KMS-11 (cell line): ENCODE measurements at regions not wholly inside any gene's neighbourhood (a gene's known extent, or its start where the extent isn't known, plus 50 kb on each side); places are given as distances from the start of the nearest gene placed in this dataset.

Source experiments
- H2AFZ ChIP-seq: fragments of 200-600 bp; sonication (generic); 2 replicates; pipeline ENCODE4 v1.6.1; 2016; ENCODE audit warnings: antibody characterized with exemption, mixed run types, low read depth
- H3K27ac ChIP-seq: fragments of 200-600 bp; sonication (generic); 2 replicates; pipeline ENCODE4 v1.6.1; 2016; ENCODE audit warnings: mild to moderate bottlenecking, mixed run types
- H3K27me3 ChIP-seq: fragments of 200-600 bp; sonication (generic); 2 replicates; pipeline ENCODE4 v1.6.1; 2017; ENCODE audit warnings: mild to moderate bottlenecking, low read depth, mixed run types, moderate library complexity; ENCODE audit not compliant: insufficient read depth
- H3K36me3 ChIP-seq: fragments of 200-600 bp; sonication (generic); 2 replicates; pipeline ENCODE4 v1.6.1; 2017; ENCODE audit warnings: mild to moderate bottlenecking, mixed run types; ENCODE audit not compliant: insufficient read depth
- H3K4me1 ChIP-seq: fragments of 200-600 bp; sonication (generic); 2 replicates; pipeline ENCODE4 v1.6.1; 2016; ENCODE audit warnings: mild to moderate bottlenecking, low read depth, mixed run types; ENCODE audit not compliant: poor library complexity, severe bottlenecking
- H3K4me2 ChIP-seq: fragments of 200-600 bp; sonication (generic); 2 replicates; pipeline ENCODE4 v1.7.0; 2016; ENCODE audit warnings: mild to moderate bottlenecking, mixed run types
- H3K4me3 ChIP-seq: fragments of 200-600 bp; sonication (generic); IDR thresholded peaks from 2 replicates; pipeline ENCODE4 v1.6.1; 2017; ENCODE audit warnings: low read depth, low read length, mixed read lengths; ENCODE audit not compliant: insufficient read depth
- H3K79me2 ChIP-seq: fragments of 200-600 bp; sonication (generic); 2 replicates; pipeline ENCODE4 v1.6.1; 2016; ENCODE audit warnings: low read depth, mixed run types; ENCODE audit not compliant: insufficient read depth
- H3K9ac ChIP-seq: fragments of 200-600 bp; sonication (generic); 2 replicates; pipeline ENCODE4 v1.6.1; 2016; ENCODE audit warnings: mild to moderate bottlenecking, mixed run types
- H4K20me1 ChIP-seq: fragments of 200-600 bp; sonication (generic); 2 replicates; pipeline ENCODE4 v1.6.1; 2016; ENCODE audit warnings: mild to moderate bottlenecking, mixed run types; ENCODE audit not compliant: insufficient read depth
- TF ChIP-seq, protein P1 (sequence below): fragments of 200-600 bp; sonication (generic); conservative IDR thresholded peaks from 2 replicates; pipeline ENCODE4 v1.6.1; 2017; ENCODE audit warnings: low read depth, mild to moderate bottlenecking, antibody characterized with exemption, low read length, moderate library complexity, mixed read lengths

DNA sequence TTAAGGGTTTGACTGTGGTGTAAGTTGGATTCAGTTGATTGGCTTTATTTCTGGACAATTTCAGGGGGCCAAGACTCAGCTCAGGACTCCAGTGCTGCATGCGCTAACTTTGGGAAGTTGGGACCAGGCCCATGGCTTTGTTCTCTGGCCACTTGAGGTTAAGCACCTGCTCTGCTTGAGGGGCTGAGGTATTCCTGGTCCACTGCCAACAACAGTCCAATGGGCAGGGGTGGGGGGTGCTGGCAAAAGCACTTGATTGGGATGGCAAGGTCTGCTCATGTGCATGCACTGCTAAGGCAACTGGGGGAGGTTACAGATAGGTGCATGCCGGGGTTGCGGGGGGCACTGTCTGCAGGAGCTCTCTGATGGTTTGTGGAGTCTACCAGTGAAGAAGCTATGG is 52.6 kb upstream of the ASB17 start:
- Histone ChIP-seq H4K20me1 (no peaks in the 10 kb centered on the region), H3K9ac (no peak overlapping the region), H3K27me3 (no peaks in the 10 kb centered on the region), H2AFZ (no peak overlapping the region), H3K4me1 (no peaks in the 10 kb centered on the region), H3K79me2 (no peaks in the 10 kb centered on the region), H3K36me3 (no peaks in the 10 kb centered on the region), H3K4me2 (no peak overlapping the region), H3K27ac (no peak overlapping the region), H3K4me3 (no peak overlapping the region)
- TF ChIP-seq, protein P1, sequence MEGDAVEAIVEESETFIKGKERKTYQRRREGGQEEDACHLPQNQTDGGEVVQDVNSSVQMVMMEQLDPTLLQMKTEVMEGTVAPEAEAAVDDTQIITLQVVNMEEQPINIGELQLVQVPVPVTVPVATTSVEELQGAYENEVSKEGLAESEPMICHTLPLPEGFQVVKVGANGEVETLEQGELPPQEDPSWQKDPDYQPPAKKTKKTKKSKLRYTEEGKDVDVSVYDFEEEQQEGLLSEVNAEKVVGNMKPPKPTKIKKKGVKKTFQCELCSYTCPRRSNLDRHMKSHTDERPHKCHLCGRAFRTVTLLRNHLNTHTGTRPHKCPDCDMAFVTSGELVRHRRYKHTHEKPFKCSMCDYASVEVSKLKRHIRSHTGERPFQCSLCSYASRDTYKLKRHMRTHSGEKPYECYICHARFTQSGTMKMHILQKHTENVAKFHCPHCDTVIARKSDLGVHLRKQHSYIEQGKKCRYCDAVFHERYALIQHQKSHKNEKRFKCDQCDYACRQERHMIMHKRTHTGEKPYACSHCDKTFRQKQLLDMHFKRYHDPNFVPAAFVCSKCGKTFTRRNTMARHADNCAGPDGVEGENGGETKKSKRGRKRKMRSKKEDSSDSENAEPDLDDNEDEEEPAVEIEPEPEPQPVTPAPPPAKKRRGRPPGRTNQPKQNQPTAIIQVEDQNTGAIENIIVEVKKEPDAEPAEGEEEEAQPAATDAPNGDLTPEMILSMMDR: no peak

DNA sequence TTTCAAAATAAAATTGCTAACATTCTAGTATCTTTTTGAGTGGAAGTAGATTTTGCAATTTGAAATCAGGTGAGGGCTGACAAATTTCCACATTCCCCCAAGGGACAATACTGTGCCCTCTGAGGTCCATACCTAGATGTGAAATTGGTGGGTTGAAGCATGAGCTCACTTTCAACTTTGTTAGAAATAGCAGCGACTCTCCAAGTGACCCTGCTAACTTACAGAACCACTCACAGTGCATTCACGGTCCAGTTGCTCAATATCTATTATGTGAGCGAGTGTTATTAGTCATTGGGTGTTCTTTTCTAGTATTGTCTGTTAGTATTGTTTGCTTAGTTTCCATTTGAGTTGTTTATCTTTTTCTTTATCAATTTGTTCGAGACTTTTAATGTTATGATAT is 53.6 kb upstream of the ASB17 start:
- H2AFZ ChIP-seq: no peak overlapping the region
- no peaks in the 10 kb centered on the region for H4K20me1 ChIP-seq
- H3K4me3 ChIP-seq: no peak overlapping the region
- H3K79me2 ChIP-seq: no peaks in the 10 kb centered on the region
- no peak overlapping the region for H3K4me2 ChIP-seq
- no peaks in the 10 kb centered on the region for H3K27me3 ChIP-seq
- no peaks in the 10 kb centered on the region for H3K4me1 ChIP-seq
- no peak overlapping the region for H3K9ac ChIP-seq
- TF ChIP-seq, protein P1: no peak
- H3K36me3 ChIP-seq: no peaks in the 10 kb centered on the region
- H3K27ac ChIP-seq: no peak overlapping the region

DNA sequence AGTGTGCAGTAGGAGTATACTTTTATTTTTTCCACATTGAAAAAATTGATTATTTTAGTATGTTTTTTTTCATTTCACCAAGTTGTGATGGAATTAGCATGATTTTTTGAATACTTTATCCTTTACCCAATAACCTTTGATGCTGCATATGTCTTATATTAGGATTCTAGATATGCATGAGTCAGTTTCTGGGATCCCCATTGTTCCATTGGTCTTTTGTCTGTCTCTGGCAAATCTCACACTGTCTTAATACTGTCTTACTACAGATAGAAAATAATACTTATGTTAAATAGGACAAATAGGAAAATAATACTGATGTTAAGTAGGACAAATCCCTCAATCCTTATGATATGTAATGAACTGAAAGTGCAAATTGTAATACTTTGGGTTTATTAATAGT is 54.3 kb upstream of the ASB17 start:
- H3K4me3 ChIP-seq: no peak overlapping the region
- H4K20me1 ChIP-seq: no peaks in the 10 kb centered on the region
- no peaks in the 10 kb centered on the region for H3K4me1 ChIP-seq
- no peak overlapping the region for H2AFZ ChIP-seq
- H3K27ac ChIP-seq: no peak overlapping the region
- no peaks in the 10 kb centered on the region for H3K27me3 ChIP-seq
- TF ChIP-seq, protein P1: no peak
- H3K4me2 ChIP-seq: no peak overlapping the region
- no peaks in the 10 kb centered on the region for H3K36me3 ChIP-seq
- no peaks in the 10 kb centered on the region for H3K79me2 ChIP-seq
- H3K9ac ChIP-seq: no peak overlapping the region

DNA sequence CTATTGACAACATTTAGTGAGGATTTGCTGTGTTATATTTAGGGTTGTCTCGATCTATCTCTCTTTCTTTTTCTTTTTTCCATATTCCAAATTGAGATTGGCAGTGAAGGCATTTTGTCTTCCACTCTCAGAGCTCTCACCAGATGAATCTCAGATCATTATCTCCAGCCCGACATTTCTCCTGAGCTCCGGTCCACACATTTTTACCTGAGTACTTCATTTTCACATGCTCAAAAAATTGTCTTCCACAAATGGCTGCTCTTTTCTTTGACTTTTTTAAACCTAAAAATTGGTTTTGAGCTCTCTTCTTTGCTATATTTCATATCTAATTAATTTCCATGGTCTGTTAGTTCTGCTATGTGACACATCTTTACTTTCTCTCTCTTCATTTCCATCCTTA is 56.9 kb upstream of the ASB17 start:
- H3K79me2 ChIP-seq: no peaks in the 10 kb centered on the region
- H4K20me1 ChIP-seq: no peaks in the 10 kb centered on the region
- no peak overlapping the region for H3K27ac ChIP-seq
- no peaks in the 10 kb centered on the region for H3K36me3 ChIP-seq
- H3K9ac ChIP-seq: no peak overlapping the region
- H3K27me3 ChIP-seq: no peaks in the 10 kb centered on the region
- no peaks in the 10 kb centered on the region for H3K4me1 ChIP-seq
- no peak overlapping the region for H3K4me2 ChIP-seq
- TF ChIP-seq, protein P1: no peak
- no peak overlapping the region for H3K4me3 ChIP-seq
- no peak overlapping the region for H2AFZ ChIP-seq

DNA sequence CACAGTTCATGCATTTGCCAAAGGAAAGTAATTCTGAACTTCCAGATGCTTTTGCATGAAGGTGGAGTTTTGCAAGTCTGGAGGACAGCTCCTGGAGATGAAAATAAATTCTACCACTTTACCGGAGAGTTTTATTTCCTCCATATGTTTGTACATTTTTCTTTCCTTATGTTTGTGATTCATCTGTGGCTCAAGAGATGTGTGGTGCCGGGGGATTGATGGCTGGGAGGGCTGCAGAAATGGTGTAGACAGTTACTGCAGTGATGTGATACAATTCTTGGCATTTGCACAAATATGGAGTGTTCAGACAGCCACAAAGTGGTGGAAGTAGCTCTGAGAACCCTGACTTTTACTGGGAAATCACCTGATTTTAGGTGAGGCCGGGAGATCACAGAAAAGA is 58.5 kb upstream of the ASB17 start:
- Histone ChIP-seq H3K4me2 (no peak overlapping the region), H2AFZ (no peak overlapping the region), H3K4me3 (no peak overlapping the region), H3K27ac (no peak overlapping the region), H4K20me1 (no peaks in the 10 kb centered on the region), H3K27me3 (no peaks in the 10 kb centered on the region), H3K9ac (no peak overlapping the region), H3K36me3 (no peaks in the 10 kb centered on the region), H3K4me1 (no peaks in the 10 kb centered on the region), H3K79me2 (no peaks in the 10 kb centered on the region)
- TF ChIP-seq, protein P1: no peak
